ENCODE measurements at regions not wholly inside any gene's neighbourhood (a gene's known extent, or its start where the extent isn't known, plus 50 kb on each side); places are given as distances from the start of the nearest gene placed in this dataset.
"Not testable (repeated sequence)": the region's sequence is repeated elsewhere in the genome, so short reads cannot be mapped to it uniquely, and the experiment has no call there.

GRCh38 chr5:125455041-125455440, 708.6 kb upstream of the ZNF608 start:
- Mint-ChIP-seq H3K27me3 (ENCODE audit: low read depth) (no peaks in the 10 kb centered on the region), H3K4me1 (ENCODE audit: low read depth) (no peaks in the 10 kb centered on the region), H3K4me3 (no peak overlapping the region), H3K36me3 (ENCODE audit: low read depth) (no peaks in the 10 kb centered on the region), H3K27ac (no peak overlapping the region), H3K9me3 (ENCODE audit: insufficient read depth) (no peaks in the 10 kb centered on the region)
- POLR2A ChIA-PET = no interaction called here
- ATAC-seq = no peak
- CTCF ChIA-PET = no interaction called here
- no peak for DNase-seq

- CTCF ChIA-PET, ATAC-seq: not testable (repeated sequence)
Observed at GRCh38 chr5:125456005-125456404, 709.6 kb upstream of the ZNF608 start.

GRCh38 chr5:125457617-125458016, 711.2 kb upstream of the ZNF608 start:
- no peak overlapping the region for H3K27ac Mint-ChIP-seq
- POLR2A ChIA-PET = no interaction called here
- H3K27me3 Mint-ChIP-seq (ENCODE audit: low read depth) = no peaks in the 10 kb centered on the region

More at GRCh38 chr5:125456005-125456404, 709.6 kb upstream of the ZNF608 start:
- H3K27ac Mint-ChIP-seq; H3K4me3 Mint-ChIP-seq; H3K36me3 Mint-ChIP-seq (ENCODE audit: low read depth); H3K9me3 Mint-ChIP-seq (ENCODE audit: insufficient read depth); H3K4me1 Mint-ChIP-seq (ENCODE audit: low read depth); DNase-seq; H3K27me3 Mint-ChIP-seq (ENCODE audit: low read depth); POLR2A ChIA-PET: not testable (repeated sequence)

GRCh38 chr5:125458949-125459348, 712.5 kb upstream of the ZNF608 start:
- DNase-seq; H3K4me3 Mint-ChIP-seq; H3K36me3 Mint-ChIP-seq (ENCODE audit: low read depth); ATAC-seq; H3K9me3 Mint-ChIP-seq (ENCODE audit: insufficient read depth); H3K4me1 Mint-ChIP-seq (ENCODE audit: low read depth); POLR2A ChIA-PET; H3K27ac Mint-ChIP-seq; CTCF ChIA-PET; H3K27me3 Mint-ChIP-seq (ENCODE audit: low read depth): not testable (repeated sequence)

More at GRCh38 chr5:125457617-125458016, 711.2 kb upstream of the ZNF608 start:
- no peak for DNase-seq
- Mint-ChIP-seq H3K9me3 (ENCODE audit: insufficient read depth) (no peaks in the 10 kb centered on the region), H3K4me3 (no peak overlapping the region), H3K36me3 (ENCODE audit: low read depth) (no peaks in the 10 kb centered on the region), H3K4me1 (ENCODE audit: low read depth) (no peaks in the 10 kb centered on the region)
- CTCF ChIA-PET = no interaction called here
- ATAC-seq = no peak

GRCh38 chr5:125461641-125462072, 715.2 kb upstream of the ZNF608 start:
- H3K4me1 Mint-ChIP-seq (ENCODE audit: low read depth) = no peaks in the 10 kb centered on the region
- ChIA-PET CTCF (no interaction called here), POLR2A (no interaction called here)
- H3K36me3 Mint-ChIP-seq (ENCODE audit: low read depth) = no peaks in the 10 kb centered on the region
- no peak overlapping the region for H3K27ac Mint-ChIP-seq
- no peaks in the 10 kb centered on the region for H3K9me3 Mint-ChIP-seq (ENCODE audit: insufficient read depth)
- DNase-seq = no peak
- H3K4me3 Mint-ChIP-seq = no peak overlapping the region
- no peaks in the 10 kb centered on the region for H3K27me3 Mint-ChIP-seq (ENCODE audit: low read depth)
- no peak for ATAC-seq

GRCh38 chr5:125463466-125464092, 717.1 kb upstream of the ZNF608 start:
- H3K4me1 Mint-ChIP-seq (ENCODE audit: low read depth) = no peaks in the 10 kb centered on the region
- no peak for DNase-seq
- no peak overlapping the region for H3K4me3 Mint-ChIP-seq
- no peaks in the 10 kb centered on the region for H3K36me3 Mint-ChIP-seq (ENCODE audit: low read depth)
- CTCF ChIA-PET = no interaction called here
- no peaks in the 10 kb centered on the region for H3K27me3 Mint-ChIP-seq (ENCODE audit: low read depth)
- no peak overlapping the region for H3K27ac Mint-ChIP-seq
- no peaks in the 10 kb centered on the region for H3K9me3 Mint-ChIP-seq (ENCODE audit: insufficient read depth)
- no peak for ATAC-seq
- POLR2A ChIA-PET = no interaction called here

- DNase-seq = no peak
- ChIA-PET POLR2A (no interaction called here), CTCF (no interaction called here)
- H3K4me3 Mint-ChIP-seq = no peak overlapping the region
- no peaks in the 10 kb centered on the region for H3K27me3 Mint-ChIP-seq (ENCODE audit: low read depth)
- H3K4me1 Mint-ChIP-seq (ENCODE audit: low read depth) = no peaks in the 10 kb centered on the region
- no peak for ATAC-seq
- H3K27ac Mint-ChIP-seq = no peak overlapping the region
- H3K9me3 Mint-ChIP-seq (ENCODE audit: insufficient read depth) = no peaks in the 10 kb centered on the region
- H3K36me3 Mint-ChIP-seq (ENCODE audit: low read depth) = no peaks in the 10 kb centered on the region
Observed at GRCh38 chr5:125464847-125465432, 718.5 kb upstream of the ZNF608 start.

- ChIA-PET CTCF (no interaction called here), POLR2A (no interaction called here)
- Mint-ChIP-seq H3K27ac (no peak overlapping the region), H3K36me3 (ENCODE audit: low read depth) (no peaks in the 10 kb centered on the region), H3K4me3 (no peak overlapping the region), H3K4me1 (ENCODE audit: low read depth) (no peaks in the 10 kb centered on the region), H3K27me3 (ENCODE audit: low read depth) (no peaks in the 10 kb centered on the region), H3K9me3 (ENCODE audit: insufficient read depth) (no peaks in the 10 kb centered on the region)
- ATAC-seq (no peak), DNase-seq (no peak)
Observed at GRCh38 chr5:125465703-125466102, 719.3 kb upstream of the ZNF608 start.

- no peaks in the 10 kb centered on the region for H3K27me3 Mint-ChIP-seq (ENCODE audit: low read depth)
- H3K9me3 Mint-ChIP-seq (ENCODE audit: insufficient read depth) = no peaks in the 10 kb centered on the region
- no peaks in the 10 kb centered on the region for H3K36me3 Mint-ChIP-seq (ENCODE audit: low read depth)
- no peaks in the 10 kb centered on the region for H3K4me1 Mint-ChIP-seq (ENCODE audit: low read depth)
- DNase-seq (no peak), ATAC-seq (no peak)
- no peak overlapping the region for H3K4me3 Mint-ChIP-seq
- CTCF ChIA-PET = no interaction called here
- POLR2A ChIA-PET = no interaction called here
- no peak overlapping the region for H3K27ac Mint-ChIP-seq
Observed at GRCh38 chr5:125467222-125467621, 720.8 kb upstream of the ZNF608 start.

GRCh38 chr5:125470280-125470902, 724.0 kb upstream of the ZNF608 start:
- Mint-ChIP-seq H3K9me3 (ENCODE audit: insufficient read depth) (no peaks in the 10 kb centered on the region), H3K4me3 (no peak overlapping the region), H3K4me1 (ENCODE audit: low read depth) (no peaks in the 10 kb centered on the region), H3K27me3 (ENCODE audit: low read depth) (no peaks in the 10 kb centered on the region), H3K27ac (no peak overlapping the region), H3K36me3 (ENCODE audit: low read depth) (no peaks in the 10 kb centered on the region)
- ATAC-seq = no peak
- CTCF ChIA-PET = no interaction called here
- POLR2A ChIA-PET = no interaction called here
- no peak for DNase-seq

GRCh38 chr5:125476901-125477585, 730.6 kb upstream of the ZNF608 start:
- no peak for DNase-seq
- POLR2A ChIA-PET = no interaction called here
- Mint-ChIP-seq H3K27ac (no peak overlapping the region), H3K36me3 (ENCODE audit: low read depth) (no peaks in the 10 kb centered on the region), H3K27me3 (ENCODE audit: low read depth) (no peaks in the 10 kb centered on the region), H3K9me3 (ENCODE audit: insufficient read depth) (no peaks in the 10 kb centered on the region), H3K4me3 (no peak overlapping the region), H3K4me1 (ENCODE audit: low read depth) (no peaks in the 10 kb centered on the region)
- ATAC-seq = no peak
- CTCF ChIA-PET = no interaction called here

GRCh38 chr5:125477586-125477975, 731.1 kb upstream of the ZNF608 start:
- H3K27ac Mint-ChIP-seq = no peak overlapping the region
- no peaks in the 10 kb centered on the region for H3K27me3 Mint-ChIP-seq (ENCODE audit: low read depth)
- H3K4me3 Mint-ChIP-seq = no peak overlapping the region
- no peaks in the 10 kb centered on the region for H3K4me1 Mint-ChIP-seq (ENCODE audit: low read depth)
- POLR2A ChIA-PET = no interaction called here
- ATAC-seq = no peak
- CTCF ChIA-PET = no interaction called here
- no peak for DNase-seq
- no peaks in the 10 kb centered on the region for H3K9me3 Mint-ChIP-seq (ENCODE audit: insufficient read depth)
- H3K36me3 Mint-ChIP-seq (ENCODE audit: low read depth) = no peaks in the 10 kb centered on the region
